Thymus (tissue), 11 donors: ENCODE measurements at regions not wholly inside any gene's neighbourhood (a gene's known extent, or its start where the extent isn't known, plus 50 kb on each side); places are given as distances from the start of the nearest gene placed in this dataset.
A peak's percentile ranks its signal among the peaks of the same experiment; 100 is the strongest.

Experiments used
- DNase-seq, 9 donors: peaks; one replicate each; pipeline ENCODE4 v3.0.0-alpha.2; 2013; ENCODE audit warnings: low spot score in 9 of 9, low read depth in 6 of 9, missing footprints in 1 of 9
- H3K27ac ChIP-seq, 2 donors: one replicate each; pipeline ENCODE4 v1.5.1; 2013; ENCODE audit warnings: control low read depth in 1 of 2, low read depth in 1 of 2, low read length in 1 of 2, mild to moderate bottlenecking in 1 of 2, moderate library complexity in 1 of 2
- H3K27me3 ChIP-seq, 2 donors: one replicate each; pipeline ENCODE4 v1.5.1; 2013; ENCODE audit warnings: low read length in 1 of 2; ENCODE audit not compliant: control insufficient read depth in 2 of 2, insufficient read depth in 1 of 2
- H3K36me3 ChIP-seq, 2 donors: one replicate each; pipeline ENCODE4 v1.5.1; 2013; ENCODE audit warnings: low read length in 1 of 2, mild to moderate bottlenecking in 1 of 2, moderate library complexity in 1 of 2; ENCODE audit not compliant: control insufficient read depth in 2 of 2, insufficient read depth in 2 of 2
- H3K4me1 ChIP-seq, 2 donors: one replicate each; pipeline ENCODE4 v1.5.1; 2013; ENCODE audit warnings: low read length in 2 of 2; ENCODE audit not compliant: control insufficient read depth in 2 of 2, insufficient read depth in 2 of 2
- H3K4me3 ChIP-seq, 2 donors: one replicate each; pipeline ENCODE4 v1.5.1; 2013; ENCODE audit warnings: low read length in 2 of 2, control low read depth in 1 of 2, mild to moderate bottlenecking in 1 of 2
- H3K9me3 ChIP-seq, 2 donors: one replicate each; pipeline ENCODE4 v1.5.1; 2013; ENCODE audit warnings: low read length in 1 of 2, mild to moderate bottlenecking in 1 of 2; ENCODE audit not compliant: control insufficient read depth in 2 of 2, insufficient read depth in 1 of 2
- whole genome bisulfite sequencing: extraction: QIAGEN DNeasy Blood & Tissue Kit; methylation state at CpG from one replicate; pipeline ENCODE4 v1.1.7; 2013; 5-methylcytosine and 5-hydroxymethylcytosine counted together
- donor health status: healthy.

- H3K27me3 ChIP-seq: no peaks in the 10 kb centered on the region
- no peak for DNase-seq
- no peak overlapping the region for H3K4me3 ChIP-seq
- WGBS: 81% methylated on average over 3 of the region's 3 CpGs
- no peaks in the 10 kb centered on the region for H3K36me3 ChIP-seq
- H3K4me1 ChIP-seq: no peaks in the 10 kb centered on the region
- no peaks in the 10 kb centered on the region for H3K9me3 ChIP-seq
- no peak overlapping the region for H3K27ac ChIP-seq
These were observed 1059.5 kb downstream of the FAM181B start for GRCh38 chr11:81674211-81674610.

- no peaks in the 10 kb centered on the region for H3K36me3 ChIP-seq
These were observed 1060.7 kb downstream of the FAM181B start for GRCh38 chr11:81673001-81673400.

GRCh38 chr11:81669935-81670543 is 1063.6 kb downstream of the FAM181B start:
- H3K27me3 ChIP-seq: no peaks in the 10 kb centered on the region
- H3K4me1 ChIP-seq: no peaks in the 10 kb centered on the region
- 92% methylated on average over 1 of the region's 1 CpG for WGBS

More at GRCh38 chr11:81673001-81673400, 1060.7 kb downstream of the FAM181B start:
- Histone ChIP-seq H3K27me3 (no peaks in the 10 kb centered on the region), H3K4me3 (no peak overlapping the region), H3K4me1 (no peaks in the 10 kb centered on the region), H3K27ac (no peak overlapping the region), H3K9me3 (no peaks in the 10 kb centered on the region)
- DNase-seq: no peak

GRCh38 chr11:81658722-81659121 is 1074.9 kb downstream of the FAM181B start:
- no peak for DNase-seq
- Histone ChIP-seq H3K9me3 (no peaks in the 10 kb centered on the region), H3K4me3 (no peak overlapping the region), H3K36me3 (no peaks in the 10 kb centered on the region), H3K27ac (no peak overlapping the region), H3K27me3 (no peaks in the 10 kb centered on the region), H3K4me1 (no peaks in the 10 kb centered on the region)
- WGBS: 44% methylated on average over 1 of the region's 1 CpG

More at GRCh38 chr11:81669935-81670543, 1063.6 kb downstream of the FAM181B start:
- H3K4me3 ChIP-seq: no peak overlapping the region
- no peaks in the 10 kb centered on the region for H3K9me3 ChIP-seq
- no peaks in the 10 kb centered on the region for H3K36me3 ChIP-seq
- no peak overlapping the region for H3K27ac ChIP-seq
- DNase-seq: no peak

- Histone ChIP-seq H3K27ac (no peak overlapping the region), H3K27me3 (no peaks in the 10 kb centered on the region), H3K4me3 (no peak overlapping the region), H3K9me3 (no peaks in the 10 kb centered on the region), H3K4me1 (no peaks in the 10 kb centered on the region), H3K36me3 (no peaks in the 10 kb centered on the region)
- no peak for DNase-seq
These were observed 1078.3 kb downstream of the FAM181B start for GRCh38 chr11:81655351-81655750.

- peaks cover 0 to 2% of the 10 kb centered on the region in 2 donors for H3K27me3 ChIP-seq
- WGBS: 48% methylated on average over 3 of the region's 3 CpGs
- H3K9me3 ChIP-seq: no peaks in the 10 kb centered on the region
- no peaks in the 10 kb centered on the region for H3K36me3 ChIP-seq
- H3K27ac ChIP-seq: no peak overlapping the region
- no peaks in the 10 kb centered on the region for H3K4me1 ChIP-seq
- no peak overlapping the region for H3K4me3 ChIP-seq
- DNase-seq: no peak
These were observed 1086.3 kb downstream of the FAM181B start for GRCh38 chr11:81647374-81647773.

GRCh38 chr11:81644239-81644840 is 1089.3 kb downstream of the FAM181B start:
- Histone ChIP-seq H3K36me3 (no peaks in the 10 kb centered on the region), H3K27me3 (peaks cover 0 to 2% of the 10 kb centered on the region in 2 donors), H3K9me3 (no peaks in the 10 kb centered on the region), H3K4me1 (no peaks in the 10 kb centered on the region), H3K4me3 (no peak overlapping the region), H3K27ac (no peak overlapping the region)
- peak in 4 of 9 donors; percentile 5 to 21 (median 7) for DNase-seq
- 71% methylated on average over 1 of the region's 1 CpG for WGBS

GRCh38 chr11:81634483-81634882 is 1099.2 kb downstream of the FAM181B start:
- no peak overlapping the region for H3K4me3 ChIP-seq
- 92% methylated on average over 7 of the region's 7 CpGs for WGBS

GRCh38 chr11:81602508-81602907 is 1131.2 kb downstream of the FAM181B start:
- H3K27ac ChIP-seq: no peak overlapping the region
- no peak for DNase-seq
- no peaks in the 10 kb centered on the region for H3K4me1 ChIP-seq
- H3K27me3 ChIP-seq: no peaks in the 10 kb centered on the region
- WGBS: 69% methylated on average over 1 of the region's 1 CpG
- no peaks in the 10 kb centered on the region for H3K36me3 ChIP-seq
- H3K4me3 ChIP-seq: no peak overlapping the region
- no peaks in the 10 kb centered on the region for H3K9me3 ChIP-seq

More at GRCh38 chr11:81634483-81634882, 1099.2 kb downstream of the FAM181B start:
- Histone ChIP-seq H3K9me3 (no peaks in the 10 kb centered on the region), H3K27me3 (no peaks in the 10 kb centered on the region), H3K4me1 (no peaks in the 10 kb centered on the region), H3K36me3 (no peaks in the 10 kb centered on the region), H3K27ac (no peak overlapping the region)
- no peak for DNase-seq
